ENCODE measurements at regions not wholly inside any gene's neighbourhood (a gene's known extent, or its start where the extent isn't known, plus 50 kb on each side); places are given as distances from the start of the nearest gene placed in this dataset.

GRCh38 chr15:39299486-39300267, 281.2 kb upstream of the THBS1 start:
- Histone ChIP-seq H3K4me1 (ENCODE audit: control insufficient read depth, insufficient read depth, low read length) (no peaks in the 10 kb centered on the region), H3K9me3 (ENCODE audit: control insufficient read depth, low read length) (no peaks in the 10 kb centered on the region), H3K27me3 (ENCODE audit: control insufficient read depth, insufficient read depth, low read length, poor library complexity, severe bottlenecking) (no peaks in the 10 kb centered on the region), H3K27ac (ENCODE audit: insufficient read depth, low read depth, low read length, poor library complexity, severe bottlenecking) (no peak overlapping the region), H3K4me3 (ENCODE audit: insufficient read depth, low read depth, low read length) (no peak overlapping the region), H3K36me3 (ENCODE audit: control insufficient read depth, insufficient read depth, low read length) (no peaks in the 10 kb centered on the region)
- WGBS, 2 experiments = 91 to 92% methylated on average over 1 of the region's 1 CpG

GRCh38 chr15:39300451-39301153, 280.3 kb upstream of the THBS1 start:
- Histone ChIP-seq H3K36me3 (ENCODE audit: control insufficient read depth, insufficient read depth, low read length) (no peaks in the 10 kb centered on the region), H3K27ac (ENCODE audit: insufficient read depth, low read depth, low read length, poor library complexity, severe bottlenecking) (no peak overlapping the region)

GRCh38 chr15:39301589-39301999, 279.3 kb upstream of the THBS1 start:
- Histone ChIP-seq H3K36me3 (ENCODE audit: control insufficient read depth, insufficient read depth, low read length) (no peaks in the 10 kb centered on the region), H3K4me1 (ENCODE audit: control insufficient read depth, insufficient read depth, low read length) (no peaks in the 10 kb centered on the region), H3K9me3 (ENCODE audit: control insufficient read depth, low read length) (no peaks in the 10 kb centered on the region), H3K27me3 (ENCODE audit: control insufficient read depth, insufficient read depth, low read length, poor library complexity, severe bottlenecking) (no peaks in the 10 kb centered on the region), H3K27ac (ENCODE audit: insufficient read depth, low read depth, low read length, poor library complexity, severe bottlenecking) (no peak overlapping the region), H3K4me3 (ENCODE audit: insufficient read depth, low read depth, low read length) (no peak overlapping the region)
- 90 to 97% methylated on average over 2 of the region's 2 CpGs for WGBS, 2 experiments

More at GRCh38 chr15:39300451-39301153, 280.3 kb upstream of the THBS1 start:
- no peak overlapping the region for H3K4me3 ChIP-seq (ENCODE audit: insufficient read depth, low read depth, low read length)
- 95 to 96% methylated on average over 2 to 3 of the region's 3 CpGs for WGBS, 2 experiments
- H3K9me3 ChIP-seq (ENCODE audit: control insufficient read depth, low read length) = no peaks in the 10 kb centered on the region
- no peaks in the 10 kb centered on the region for H3K4me1 ChIP-seq (ENCODE audit: control insufficient read depth, insufficient read depth, low read length)
- no peaks in the 10 kb centered on the region for H3K27me3 ChIP-seq (ENCODE audit: control insufficient read depth, insufficient read depth, low read length, poor library complexity, severe bottlenecking)

GRCh38 chr15:39302936-39303335, 277.9 kb upstream of the THBS1 start:
- Histone ChIP-seq H3K9me3 (ENCODE audit: control insufficient read depth, low read length) (no peaks in the 10 kb centered on the region), H3K4me3 (ENCODE audit: insufficient read depth, low read depth, low read length) (no peak overlapping the region), H3K36me3 (ENCODE audit: control insufficient read depth, insufficient read depth, low read length) (no peaks in the 10 kb centered on the region), H3K27ac (ENCODE audit: insufficient read depth, low read depth, low read length, poor library complexity, severe bottlenecking) (no peak overlapping the region), H3K27me3 (ENCODE audit: control insufficient read depth, insufficient read depth, low read length, poor library complexity, severe bottlenecking) (no peaks in the 10 kb centered on the region), H3K4me1 (ENCODE audit: control insufficient read depth, insufficient read depth, low read length) (no peaks in the 10 kb centered on the region)
- WGBS, 2 experiments = 70 to 92% methylated on average over 2 of the region's 2 CpGs

- no peaks in the 10 kb centered on the region for H3K27me3 ChIP-seq (ENCODE audit: control insufficient read depth, insufficient read depth, low read length, poor library complexity, severe bottlenecking)
- H3K9me3 ChIP-seq (ENCODE audit: control insufficient read depth, low read length) = no peaks in the 10 kb centered on the region
- no peaks in the 10 kb centered on the region for H3K4me1 ChIP-seq (ENCODE audit: control insufficient read depth, insufficient read depth, low read length)
- 78 to 79% methylated on average over 7 of the region's 7 CpGs for WGBS, 2 experiments
- H3K36me3 ChIP-seq (ENCODE audit: control insufficient read depth, insufficient read depth, low read length) = no peaks in the 10 kb centered on the region
- H3K4me3 ChIP-seq (ENCODE audit: insufficient read depth, low read depth, low read length) = no peak overlapping the region
- H3K27ac ChIP-seq (ENCODE audit: insufficient read depth, low read depth, low read length, poor library complexity, severe bottlenecking) = no peak overlapping the region
Measured at GRCh38 chr15:39304201-39304841, 276.6 kb upstream of the THBS1 start.

GRCh38 chr15:39304931-39305728, 275.7 kb upstream of the THBS1 start:
- no peaks in the 10 kb centered on the region for H3K27me3 ChIP-seq (ENCODE audit: control insufficient read depth, insufficient read depth, low read length, poor library complexity, severe bottlenecking)
- H3K9me3 ChIP-seq (ENCODE audit: control insufficient read depth, low read length) = no peaks in the 10 kb centered on the region
- H3K4me1 ChIP-seq (ENCODE audit: control insufficient read depth, insufficient read depth, low read length) = no peaks in the 10 kb centered on the region
- H3K4me3 ChIP-seq (ENCODE audit: insufficient read depth, low read depth, low read length) = no peak overlapping the region
- H3K27ac ChIP-seq (ENCODE audit: insufficient read depth, low read depth, low read length, poor library complexity, severe bottlenecking) = no peak overlapping the region
- WGBS, 2 experiments = 94% methylated on average over 3 to 4 of the region's 4 CpGs
- H3K36me3 ChIP-seq (ENCODE audit: control insufficient read depth, insufficient read depth, low read length) = no peaks in the 10 kb centered on the region

GRCh38 chr15:39310633-39311032, 270.2 kb upstream of the THBS1 start:
- Histone ChIP-seq H3K36me3 (ENCODE audit: control insufficient read depth, insufficient read depth, low read length) (no peaks in the 10 kb centered on the region), H3K9me3 (ENCODE audit: control insufficient read depth, low read length) (no peaks in the 10 kb centered on the region), H3K27ac (ENCODE audit: insufficient read depth, low read depth, low read length, poor library complexity, severe bottlenecking) (no peak overlapping the region), H3K4me3 (ENCODE audit: insufficient read depth, low read depth, low read length) (no peak overlapping the region), H3K4me1 (ENCODE audit: control insufficient read depth, insufficient read depth, low read length) (no peaks in the 10 kb centered on the region), H3K27me3 (ENCODE audit: control insufficient read depth, insufficient read depth, low read length, poor library complexity, severe bottlenecking) (no peaks in the 10 kb centered on the region)
- WGBS, 2 experiments = 97 to 99% methylated on average over 2 to 3 of the region's 3 CpGs

GRCh38 chr15:39312984-39313383, 267.9 kb upstream of the THBS1 start:
- Histone ChIP-seq H3K9me3 (ENCODE audit: control insufficient read depth, low read length) (no peaks in the 10 kb centered on the region), H3K27ac (ENCODE audit: insufficient read depth, low read depth, low read length, poor library complexity, severe bottlenecking) (no peak overlapping the region), H3K27me3 (ENCODE audit: control insufficient read depth, insufficient read depth, low read length, poor library complexity, severe bottlenecking) (no peaks in the 10 kb centered on the region), H3K36me3 (ENCODE audit: control insufficient read depth, insufficient read depth, low read length) (no peaks in the 10 kb centered on the region), H3K4me1 (ENCODE audit: control insufficient read depth, insufficient read depth, low read length) (no peaks in the 10 kb centered on the region), H3K4me3 (ENCODE audit: insufficient read depth, low read depth, low read length) (no peak overlapping the region)
- WGBS, 2 experiments = 81 to 93% methylated on average over 2 of the region's 3 CpGs

- Histone ChIP-seq H3K4me3 (ENCODE audit: insufficient read depth, low read depth, low read length) (no peak overlapping the region), H3K4me1 (ENCODE audit: control insufficient read depth, insufficient read depth, low read length) (no peaks in the 10 kb centered on the region), H3K27ac (ENCODE audit: insufficient read depth, low read depth, low read length, poor library complexity, severe bottlenecking) (no peak overlapping the region), H3K27me3 (ENCODE audit: control insufficient read depth, insufficient read depth, low read length, poor library complexity, severe bottlenecking) (no peaks in the 10 kb centered on the region), H3K36me3 (ENCODE audit: control insufficient read depth, insufficient read depth, low read length) (no peaks in the 10 kb centered on the region), H3K9me3 (ENCODE audit: control insufficient read depth, low read length) (no peaks in the 10 kb centered on the region)
- 79 to 85% methylated on average over 3 of the region's 3 CpGs for WGBS, 2 experiments
Measured at GRCh38 chr15:39313467-39313866, 267.4 kb upstream of the THBS1 start.
